GM12878 (cell line): ENCODE measurements at regions not wholly inside any gene's neighbourhood (a gene's known extent, or its start where the extent isn't known, plus 50 kb on each side); places are given as distances from the start of the nearest gene placed in this dataset.

Experiments used
- ATAC-seq: fragments of 200-7000 bp; cut with Tn5 transposase; 3 replicates; pipeline ENCODE4 v1.9.1; 2020; ENCODE audit warnings: mild to moderate bottlenecking, moderate library complexity
- BruUV-seq: library from RNA; stranded (reverse); fragments of 400-500 nt; replicated peaks from 2 replicates; lab custom pipeline; 2021; lab: Mats Ljungman, UMichigan
- CTCF ChIA-PET: fragments of 300-600 bp; sonication (Branson Sonifier 250); formaldehyde crosslinking; extraction: SDS; loops from one replicate; lab custom pipeline; 2021; ENCODE audit warnings: inconsistent platforms; lab: Yijun Ruan, JAX
- POLR2A ChIA-PET: fragments of 350-600 bp; formaldehyde crosslinking; extraction: SDS; loops from one replicate; lab custom pipeline; 2021; ENCODE audit warnings: inconsistent platforms; lab: Charles Lee
- RAD21 ChIA-PET: fragments of 300-600 bp; sonication (Branson Sonifier 250); formaldehyde crosslinking; loops from one replicate; lab custom pipeline; 2023; ENCODE audit warnings: antibody characterized with exemption; ENCODE audit not compliant: unreplicated experiment; lab: Charles Lee
- SMC1A ChIA-PET: fragments of 300-600 bp; sonication (Branson Sonifier 250); formaldehyde crosslinking; loops from one replicate; lab custom pipeline; 2023; ENCODE audit not compliant: unreplicated experiment, uncharacterized antibody; lab: Charles Lee
- DNase-seq: peaks from one replicate; pipeline ENCODE4 v3.0.0-alpha.2; 2011; ENCODE audit warnings: low read depth, low spot score
- FAIRE-seq: peaks from 3 replicates; lab custom pipeline; 2011; peaks lifted over from hg19 to GRCh38; lab: Jason Lieb, UNC
- H2AFZ ChIP-seq: 2 replicates; pipeline ENCODE4 v1.6.0; 2011; ENCODE audit warnings: low read depth, low read length, control low read depth; ENCODE audit not compliant: control insufficient read depth
- H3K27ac ChIP-seq: 2 replicates; pipeline ENCODE4 v1.5.1; 2011; ENCODE audit warnings: control low read depth; ENCODE audit not compliant: control insufficient read depth, insufficient read depth
- H3K27me3 ChIP-seq, 2 experiments: replicated peaks in 1 of 2; 2 replicates each; pipeline versions ENCODE4 v1.6.0 to v1.6.1; 2011; ENCODE audit warnings: low read length in 1 of 2; ENCODE audit not compliant: control insufficient read depth in 2 of 2, insufficient read depth in 2 of 2
- H3K36me3 ChIP-seq, 2 experiments: 2 replicates each; pipeline ENCODE4 v1.5.1; 2011; ENCODE audit warnings: low read length in 1 of 2; ENCODE audit not compliant: control insufficient read depth in 2 of 2, insufficient read depth in 2 of 2
- H3K4me1 ChIP-seq: 2 replicates; pipeline ENCODE4 v1.6.1; 2011; ENCODE audit warnings: mild to moderate bottlenecking, low read length, moderate library complexity, mixed read lengths; ENCODE audit not compliant: control insufficient read depth, insufficient read depth
- H3K4me2 ChIP-seq: 2 replicates; pipeline ENCODE4 v1.6.0; 2011; ENCODE audit warnings: control low read depth; ENCODE audit not compliant: control insufficient read depth, insufficient read depth
- H3K4me3 ChIP-seq: fragments of 200-600 bp; sonication (generic); 2 replicates; pipeline ENCODE4 v1.5.1; 2016
- H3K79me2 ChIP-seq: 2 replicates; pipeline ENCODE4 v1.6.0; 2011; ENCODE audit warnings: low read length; ENCODE audit not compliant: control insufficient read depth, insufficient read depth
- H3K9ac ChIP-seq: 2 replicates; pipeline ENCODE4 v1.8.0; 2011; ENCODE audit warnings: low read length, control low read depth, mixed read lengths; ENCODE audit not compliant: control insufficient read depth, insufficient read depth
- H3K9me3 ChIP-seq: replicated peaks from 3 replicates; pipeline ENCODE4 v1.5.1; 2011; ENCODE audit warnings: mild to moderate bottlenecking, low read length; ENCODE audit not compliant: control insufficient read depth, insufficient read depth
- H4K20me1 ChIP-seq: 2 replicates; pipeline ENCODE4 v1.6.0; 2011; ENCODE audit not compliant: control insufficient read depth, insufficient read depth
- ATF2 ChIP-seq: IDR thresholded peaks from 2 replicates; pipeline ENCODE4 v1.6.1; 2012; ENCODE audit warnings: low read length, inconsistent platforms
- CEBPZ ChIP-seq: fragments of 150-350 bp; IDR thresholded peaks from 2 replicates; pipeline ENCODE4 v1.6.1; 2016; ENCODE audit warnings: low read depth, low read length
- E2F4 ChIP-seq: IDR thresholded peaks from 2 replicates; pipeline ENCODE4 v1.6.1; 2012; ENCODE audit warnings: low read depth, low read length, improper control_type of control experiment
- NBN ChIP-seq: fragments of 450-650 bp; IDR thresholded peaks from 2 replicates; pipeline ENCODE4 v1.6.1; 2016
- NR2C1 ChIP-seq: fragments of 450-650 bp; IDR thresholded peaks from 2 replicates; pipeline ENCODE4 v1.6.1; 2017; ENCODE audit warnings: antibody characterized with exemption, mild to moderate bottlenecking, moderate library complexity
- PML ChIP-seq: IDR thresholded peaks from 2 replicates; pipeline ENCODE4 v1.6.1; 2012; ENCODE audit warnings: low read length, inconsistent platforms
- POU2F2 ChIP-seq: IDR thresholded peaks from 3 replicates; pipeline ENCODE4 v1.6.1; 2011; ENCODE audit warnings: low read depth, mild to moderate bottlenecking, low read length, borderline replicate concordance
- RFX5 ChIP-seq: IDR thresholded peaks from 2 replicates; pipeline ENCODE4 v1.6.1; 2011; ENCODE audit warnings: low read depth, low read length, improper control_type of control experiment
- RUNX3 ChIP-seq: IDR thresholded peaks from 2 replicates; pipeline ENCODE4 v1.6.1; 2012; ENCODE audit warnings: low read length, inconsistent platforms
- SMARCA5 ChIP-seq: fragments of 450-650 bp; IDR thresholded peaks from 2 replicates; pipeline ENCODE4 v1.6.1; 2017; ENCODE audit warnings: mild to moderate bottlenecking
- SPI1 ChIP-seq: IDR thresholded peaks from 2 replicates; pipeline ENCODE4 v1.6.1; 2011; ENCODE audit warnings: low read depth, mild to moderate bottlenecking, low read length, moderate library complexity, borderline replicate concordance; ENCODE audit not compliant: insufficient read depth
- STAT3 ChIP-seq: IDR thresholded peaks from 2 replicates; pipeline ENCODE4 v1.6.1; 2011; ENCODE audit warnings: low read depth, low read length, improper control_type of control experiment
- ZBED1 ChIP-seq: IDR thresholded peaks from 2 replicates; pipeline ENCODE4 v1.6.1; 2016; ENCODE audit warnings: borderline replicate concordance
- ZSCAN29 ChIP-seq: fragments of 450-650 bp; IDR thresholded peaks from 2 replicates; pipeline ENCODE4 v1.6.1; 2017; ENCODE audit warnings: mild to moderate bottlenecking, moderate library complexity
- WGBS: methylation state at CpG from one replicate; pipeline ENCODE4 v1.1.6; 2016; ENCODE audit warnings: low lambda C conversion rate; ENCODE audit not compliant: insufficient replicate concordance, insufficient coverage; ENCODE audit errors: missing lambda C conversion rate; 5-methylcytosine and 5-hydroxymethylcytosine counted together
- in situ Hi-C: fragments of 300-500 bp; cut with MboI; formaldehyde crosslinking; loops from 9 replicates; pipeline ENCODE4 v1.14.3; 2018; ENCODE audit warnings: mixed read lengths
- intact Hi-C: fragments of 100-400 bp; cut with micrococcal nuclease; formaldehyde crosslinking; loops from one replicate; pipeline ENCODE4 v1.14.2; 2022; ENCODE audit not compliant: unreplicated experiment

GRCh38 chr18:78579854-78580577 lies 399.6 kb upstream of the SALL3 start:
- in situ Hi-C loops (loop anchor here (10.0 kb wide), 1 partner anchor 65 kb away; no protein-coding TSS in a partner anchor), intact Hi-C loops (no loop called here)
- Histone ChIP-seq H3K27me3 (no peaks in the 10 kb centered on the region), H2AFZ (no peak overlapping the region), H3K9ac (no peak overlapping the region), H4K20me1 (no peaks in the 10 kb centered on the region), H3K4me1 (no peaks in the 10 kb centered on the region), H3K4me3 (no peak overlapping the region), H3K4me2 (no peak overlapping the region), H3K36me3 (no peaks in the 10 kb centered on the region), H3K79me2 (no peaks in the 10 kb centered on the region)
- no TSS peak for BruUV-seq
- ChIA-PET POLR2A (no interaction called here), RAD21 (no interaction called here), SMC1A (no interaction called here), CTCF (no interaction called here)
- DNase-seq (no peak), ATAC-seq (no peak)
- TF ChIP-seq ZBED1, result no peak
- TF ChIP-seq NBN, result no peak
- TF ChIP-seq RFX5, result no peak
- no peak for TF ChIP-seq SMARCA5
- no peak for TF ChIP-seq SPI1
- no peak for TF ChIP-seq POU2F2
- no peak for TF ChIP-seq NR2C1
- no peak for TF ChIP-seq ATF2
- no peak for TF ChIP-seq ZSCAN29
- no peak for TF ChIP-seq CEBPZ
- TF ChIP-seq STAT3, result no peak
- TF ChIP-seq PML, result no peak
- TF ChIP-seq RUNX3, result no peak
- TF ChIP-seq E2F4, result no peak
- TF ChIP-seq, all 136 proteins: peak for 0
- Histone ChIP-seq H3K9me3 (peaks cover 2% of the 10 kb centered on the region; the same call in 1 of the 3 replicates), H3K27ac (no peak overlapping the region)
- WGBS, result 42% methylated on average over 16 of the region's 16 CpGs
- no peak for FAIRE-seq
